ENCODE measurements at regions not wholly inside any gene's neighbourhood (a gene's known extent, or its start where the extent isn't known, plus 50 kb on each side); places are given as distances from the start of the nearest gene placed in this dataset.

GRCh38 chr5:122533825-122534224 lies 221.8 kb downstream of the SNCAIP start:
- no peak for TF ChIP-seq CTCF (IDR thresholded peaks at IDR 0.05; ENCODE audit: control insufficient read depth, extremely low read depth, insufficient read depth)
- no peak for DNase-seq (ENCODE audit: low read depth)
- H3K4me3 ChIP-seq (ENCODE audit: low read depth, low read length): no peak overlapping the region

- no peak overlapping the region for H3K4me3 ChIP-seq (ENCODE audit: low read depth, low read length)
- no peak for TF ChIP-seq CTCF (IDR thresholded peaks at IDR 0.05; ENCODE audit: control insufficient read depth, extremely low read depth, insufficient read depth)
- no peak for DNase-seq (ENCODE audit: low read depth)
Measured at GRCh38 chr5:122534829-122535228, 222.8 kb downstream of the SNCAIP start.

- no peak overlapping the region for H3K4me3 ChIP-seq (ENCODE audit: low read depth, low read length)
- no peak for TF ChIP-seq CTCF (IDR thresholded peaks at IDR 0.05; ENCODE audit: control insufficient read depth, extremely low read depth, insufficient read depth)
- no peak for DNase-seq (ENCODE audit: low read depth)
Measured at GRCh38 chr5:122541388-122541787, 229.4 kb downstream of the SNCAIP start.

GRCh38 chr5:122545986-122546385 lies 228.9 kb upstream of the SNX2 start:
- no peak for TF ChIP-seq CTCF (IDR thresholded peaks at IDR 0.05; ENCODE audit: control insufficient read depth, extremely low read depth, insufficient read depth)
- no peak overlapping the region for H3K4me3 ChIP-seq (ENCODE audit: low read depth, low read length)
- no peak for DNase-seq (ENCODE audit: low read depth)

GRCh38 chr5:122547219-122547618 lies 227.7 kb upstream of the SNX2 start:
- no peak overlapping the region for H3K4me3 ChIP-seq (ENCODE audit: low read depth, low read length)
- no peak for TF ChIP-seq CTCF (IDR thresholded peaks at IDR 0.05; ENCODE audit: control insufficient read depth, extremely low read depth, insufficient read depth)
- no peak for DNase-seq (ENCODE audit: low read depth)

GRCh38 chr5:122547669-122548068 lies 227.2 kb upstream of the SNX2 start:
- no peak for DNase-seq (ENCODE audit: low read depth)
- no peak overlapping the region for H3K4me3 ChIP-seq (ENCODE audit: low read depth, low read length)
- TF ChIP-seq CTCF (IDR thresholded peaks at IDR 0.05; ENCODE audit: control insufficient read depth, extremely low read depth, insufficient read depth): no peak

- TF ChIP-seq CTCF (IDR thresholded peaks at IDR 0.05; ENCODE audit: control insufficient read depth, extremely low read depth, insufficient read depth): no peak
- no peak overlapping the region for H3K4me3 ChIP-seq (ENCODE audit: low read depth, low read length)
- no peak for DNase-seq (ENCODE audit: low read depth)
Measured at GRCh38 chr5:122559676-122560075, 215.2 kb upstream of the SNX2 start.
